ENCODE measurements at regions not wholly inside any gene's neighbourhood (a gene's known extent, or its start where the extent isn't known, plus 50 kb on each side); places are given as distances from the start of the nearest gene placed in this dataset.

- 40 to 61% (median 50%) methylated on average over 7 of the region's 7 CpGs for WGBS, 5 donors
- Histone ChIP-seq H3K36me3 (no peaks in the 10 kb centered on the region), H3K9me3 (no peaks in the 10 kb centered on the region), H3K4me3 (no peak overlapping the region), H3K27me3 (replicated peaks in 1 of 7) (no peaks in the 10 kb centered on the region), H3K27ac (peak overlapping the region in 1 of 8 donors; percentile 3), H3K4me1 (peaks cover 0 to 14% (median 1%) of the 10 kb centered on the region in 6 donors)
- no peak for DNase-seq
- no peak for TF ChIP-seq CTCF (IDR thresholded peaks at IDR 0.05 in 8 of 11, conservative IDR thresholded peaks at IDR 0.05 in 3 of 11)
- TF ChIP-seq POLR2A (IDR thresholded peaks at IDR 0.05): no peak
- TF ChIP-seq POLR2AphosphoS5 (IDR thresholded peaks at IDR 0.05): no peak
- intact Hi-C loops (cut with DNase I; ENCODE audit: low total_unique reads): no loop called here
Observed at GRCh38 chr12:75561921-75562320, 50.5 kb upstream of the KRR1 start.

Small RNAs in the stretch of these regions (small RNA-seq; reads per million reads assigned to genes)
- 0 reads per million in 4 donors for gene AC011611.1
- gene AC011611.6: 0 reads per million in 4 donors
- 0 reads per million in 4 donors for gene RF00156
- gene RN7SL734P: 0 reads per million in 4 donors

All from spleen (tissue), 11 donors.